Activated CD4-positive, alpha-beta memory T cell treated with anti-CD3 and anti-CD28 coated beads, Interleukin-2, amount 10 ng/mL, durations not matched to agents 7 days and 5 days (primary cell): ENCODE measurements at regions not wholly inside any gene's neighbourhood (a gene's known extent, or its start where the extent isn't known, plus 50 kb on each side); places are given as distances from the start of the nearest gene placed in this dataset.

Experiments used
- CTCF ChIA-PET: fragments of 350-600 bp; sonication (Branson Sonifier 250); formaldehyde crosslinking; loops from one replicate; lab custom pipeline; 2021; ENCODE audit warnings: antibody characterized with exemption, inconsistent platforms; lab: Charles Lee
- POLR2A ChIA-PET: fragments of 350-600 bp; sonication (Branson Sonifier 250); formaldehyde crosslinking; loops from one replicate; lab custom pipeline; 2021; ENCODE audit warnings: antibody characterized with exemption; lab: Charles Lee
- DNase-seq: peaks from one replicate; pipeline ENCODE4 v3.0.0-alpha.2; 2020
- H3K27ac Mint-ChIP-seq: one replicate; pipeline ENCODE4 v1.8.0; 2021; ENCODE audit warnings: mild to moderate bottlenecking, mixed read lengths
- H3K27me3 Mint-ChIP-seq: one replicate; pipeline ENCODE4 v1.8.0; 2021; ENCODE audit warnings: mixed read lengths
- H3K36me3 Mint-ChIP-seq: one replicate; pipeline ENCODE4 v1.8.0; 2021; ENCODE audit warnings: low read depth, mixed read lengths
- H3K4me1 Mint-ChIP-seq: one replicate; pipeline ENCODE4 v1.8.0; 2021; ENCODE audit warnings: mixed read lengths
- H3K4me3 Mint-ChIP-seq: one replicate; pipeline ENCODE4 v1.8.0; 2021; ENCODE audit warnings: mild to moderate bottlenecking, mixed read lengths
- H3K9me3 Mint-ChIP-seq: one replicate; pipeline ENCODE4 v1.8.0; 2021; ENCODE audit warnings: mixed read lengths

DNA sequence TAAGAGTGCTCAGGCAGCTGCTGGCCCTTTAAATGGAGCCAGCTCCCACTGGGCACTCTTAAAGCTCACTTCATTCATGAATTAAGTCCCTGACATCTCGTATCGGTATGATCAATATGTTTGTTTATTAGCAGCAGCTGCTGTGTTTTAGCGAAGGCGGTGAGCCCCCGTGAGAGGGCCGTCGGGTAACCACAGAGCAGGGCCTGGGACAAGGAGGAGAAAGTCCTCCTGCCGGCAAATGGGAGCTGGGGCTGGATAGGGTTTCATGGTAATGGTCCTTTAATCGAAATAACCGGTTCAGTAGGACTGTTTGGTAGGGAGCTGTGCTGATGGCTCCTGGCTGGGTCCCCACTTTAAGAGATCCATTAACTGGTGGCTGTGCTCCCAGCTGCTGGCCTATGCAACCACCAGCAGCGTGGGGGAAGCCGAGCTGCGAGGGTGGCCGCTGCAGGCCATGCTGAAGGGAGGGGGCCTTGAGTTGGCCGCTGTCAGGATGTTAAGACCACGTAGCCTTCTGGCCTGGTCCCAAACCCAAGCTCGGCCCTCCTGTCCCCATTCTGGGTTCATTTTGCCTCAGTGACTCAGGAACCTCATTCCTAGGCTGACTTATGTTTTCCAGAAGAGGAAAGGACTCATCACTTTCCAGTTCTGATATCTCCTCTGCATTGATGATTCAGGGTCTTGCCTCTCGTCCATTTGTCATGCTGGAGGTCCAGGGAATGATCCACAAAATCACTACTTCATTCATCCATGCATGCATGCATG is 67.6 kb upstream of the NTRK3 start:
- ChIA-PET POLR2A (interaction anchor here (0.5 kb wide), 1 partner anchor 20 kb away, joined by 3 read pairs; no protein-coding TSS in a partner anchor), CTCF (interaction anchor here (1.0 kb wide), 1 partner anchor 9 kb away, joined by 3 read pairs; no protein-coding TSS in a partner anchor)
- no peaks in the 10 kb centered on the region for H3K9me3 Mint-ChIP-seq
- H3K27ac Mint-ChIP-seq: no peak overlapping the region
- no peaks in the 10 kb centered on the region for H3K4me1 Mint-ChIP-seq
- H3K36me3 Mint-ChIP-seq: no peaks in the 10 kb centered on the region
- no peak overlapping the region for H3K4me3 Mint-ChIP-seq
- no peak for DNase-seq
- peaks cover 2% of the 10 kb centered on the region for H3K27me3 Mint-ChIP-seq

DNA sequence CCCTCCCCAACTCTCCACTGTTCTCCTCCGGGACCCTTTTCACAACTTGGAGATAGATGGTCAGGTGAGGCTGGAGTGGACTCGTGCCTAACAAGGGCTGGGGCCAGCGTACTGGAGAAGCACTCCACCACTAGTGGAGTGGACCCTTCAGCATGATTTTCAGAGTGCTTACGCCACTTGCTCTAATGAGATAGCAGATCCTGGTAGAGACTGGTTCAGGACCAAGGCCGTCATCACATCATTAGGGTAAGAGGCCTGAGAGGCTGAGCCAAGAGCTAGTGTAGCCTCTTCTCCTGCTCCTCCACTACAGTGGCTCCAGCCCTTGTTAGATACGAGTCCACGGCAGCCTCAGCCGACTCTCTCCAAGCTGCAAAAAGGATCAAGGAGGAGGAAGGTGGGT is 66.9 kb upstream of the NTRK3 start:
- no peaks in the 10 kb centered on the region for H3K36me3 Mint-ChIP-seq

DNA sequence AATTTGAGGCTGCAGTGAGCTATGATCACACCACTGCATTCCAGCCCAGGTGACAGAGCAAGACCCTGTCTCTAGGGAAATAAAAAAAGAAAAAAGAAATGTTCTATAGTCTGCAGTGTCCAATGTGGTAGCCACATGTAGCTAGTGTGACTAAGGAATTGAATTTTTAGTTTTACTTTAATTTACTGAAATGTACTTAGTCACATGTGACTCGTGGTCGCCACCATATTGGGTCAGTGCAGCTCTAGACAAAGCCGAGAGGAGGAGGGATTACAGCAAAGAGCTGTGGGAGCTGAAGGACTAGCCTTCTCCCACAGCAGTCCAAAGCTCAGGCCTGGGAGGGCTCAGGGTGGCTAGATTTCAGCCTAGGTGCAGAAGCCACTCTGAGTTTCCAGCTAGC is 65.9 kb upstream of the NTRK3 start:
- H3K36me3 Mint-ChIP-seq: no peaks in the 10 kb centered on the region
- CTCF ChIA-PET: no interaction called here
- no peak overlapping the region for H3K4me3 Mint-ChIP-seq
- POLR2A ChIA-PET: no interaction called here
- H3K27ac Mint-ChIP-seq: no peak overlapping the region
- H3K4me1 Mint-ChIP-seq: no peaks in the 10 kb centered on the region
- H3K9me3 Mint-ChIP-seq: no peaks in the 10 kb centered on the region
- peaks cover 3% of the 10 kb centered on the region for H3K27me3 Mint-ChIP-seq
- DNase-seq: no peak

More for the DNA sequence above, 66.9 kb upstream of the NTRK3 start:
- POLR2A ChIA-PET: no interaction called here
- Mint-ChIP-seq H3K4me3 (no peak overlapping the region), H3K9me3 (no peaks in the 10 kb centered on the region), H3K27me3 (peaks cover 2% of the 10 kb centered on the region), H3K27ac (no peak overlapping the region), H3K4me1 (no peaks in the 10 kb centered on the region)
- no peak for DNase-seq
- CTCF ChIA-PET: interaction anchor here (1.0 kb wide), 1 partner anchor 8 kb away, joined by 3 read pairs; no protein-coding TSS in a partner anchor

DNA sequence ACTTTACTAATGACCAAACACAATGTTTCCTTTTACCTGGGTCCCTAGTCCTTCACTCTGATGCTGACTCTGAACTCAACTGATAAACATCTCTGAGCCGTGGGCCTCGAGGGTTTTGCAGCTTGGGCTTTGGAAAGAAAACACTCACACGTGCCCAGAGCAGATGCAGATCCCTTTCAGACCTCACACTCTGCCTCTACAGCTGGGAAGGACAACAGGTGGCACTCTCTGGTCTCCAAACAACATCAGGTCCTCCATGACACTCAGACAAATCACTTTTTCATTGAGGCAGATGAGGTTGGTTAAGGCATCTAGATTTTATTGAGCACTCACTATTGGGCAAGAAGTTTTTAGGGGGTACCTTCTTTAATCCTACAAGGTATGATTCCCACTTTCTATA is 64.7 kb upstream of the NTRK3 start:
- H3K9me3 Mint-ChIP-seq: no peaks in the 10 kb centered on the region
- peaks cover 8% of the 10 kb centered on the region for H3K27me3 Mint-ChIP-seq
- DNase-seq: no peak
- no peaks in the 10 kb centered on the region for H3K4me1 Mint-ChIP-seq
- H3K36me3 Mint-ChIP-seq: no peaks in the 10 kb centered on the region
- ChIA-PET CTCF (no interaction called here), POLR2A (no interaction called here)
- no peak overlapping the region for H3K4me3 Mint-ChIP-seq
- no peak overlapping the region for H3K27ac Mint-ChIP-seq

DNA sequence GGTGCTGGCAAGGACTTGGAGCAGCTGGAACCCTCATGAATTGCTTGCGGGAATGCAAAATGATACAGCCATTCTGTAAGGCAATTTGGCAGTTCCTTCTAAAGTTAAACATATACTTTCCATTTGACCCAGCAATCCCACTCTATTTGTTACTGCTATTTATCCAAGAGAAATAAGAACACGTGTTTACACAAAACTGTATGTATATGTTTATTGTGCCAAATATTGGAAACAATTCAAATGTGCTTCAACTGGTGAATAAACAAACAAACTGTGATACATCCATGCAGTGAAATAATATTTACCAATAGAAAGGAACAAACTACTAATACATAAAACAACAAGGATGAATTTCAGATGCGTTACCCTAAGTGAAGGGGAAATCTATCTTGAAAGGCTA is 60.0 kb upstream of the NTRK3 start:
- no peak for DNase-seq
- ChIA-PET CTCF (no interaction called here), POLR2A (no interaction called here)
- peaks cover 15% of the 10 kb centered on the region for H3K27me3 Mint-ChIP-seq
- no peaks in the 10 kb centered on the region for H3K9me3 Mint-ChIP-seq
- no peaks in the 10 kb centered on the region for H3K36me3 Mint-ChIP-seq
- H3K4me3 Mint-ChIP-seq: no peak overlapping the region
- H3K4me1 Mint-ChIP-seq: no peaks in the 10 kb centered on the region
- H3K27ac Mint-ChIP-seq: no peak overlapping the region

DNA sequence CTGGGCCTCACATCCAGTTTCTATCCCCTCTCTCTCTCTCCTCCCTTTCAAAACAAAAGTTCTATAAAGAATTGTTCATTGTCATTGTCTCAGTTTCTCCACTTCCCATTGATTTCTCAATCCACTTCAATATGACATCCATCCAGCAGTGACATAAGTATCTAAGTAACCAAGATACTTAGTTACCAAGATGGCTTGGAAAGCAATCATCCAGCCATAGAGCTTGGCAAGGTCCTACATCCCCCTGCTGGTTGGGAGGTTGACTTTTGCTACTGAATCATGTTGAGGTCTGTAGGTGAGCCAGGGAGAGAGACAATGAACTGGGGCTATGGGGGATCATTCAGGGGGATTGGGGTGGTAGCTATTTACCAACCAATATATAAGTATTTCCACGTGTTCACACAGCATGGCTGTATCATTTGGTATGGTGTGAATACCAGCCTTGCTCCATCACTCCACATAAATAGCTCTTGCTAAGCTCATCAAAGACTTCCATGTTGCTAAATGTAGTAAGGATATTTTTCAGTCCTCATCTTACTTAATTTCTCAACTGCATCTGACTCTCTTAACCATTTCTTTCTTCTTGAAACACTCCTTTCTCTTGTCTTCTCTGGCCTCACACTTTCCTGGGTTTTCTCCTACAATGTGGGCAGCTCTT is 58.8 kb upstream of the NTRK3 start:
- ChIA-PET CTCF (interaction anchor here (1.1 kb wide), 1 partner anchor 8 kb away, joined by 3 read pairs; no protein-coding TSS in a partner anchor), POLR2A (interaction anchor here (0.9 kb wide), 1 partner anchor 17 kb away, joined by 3 read pairs; no protein-coding TSS in a partner anchor)
- Mint-ChIP-seq H3K4me1 (no peaks in the 10 kb centered on the region), H3K27ac (no peak overlapping the region), H3K4me3 (no peak overlapping the region), H3K36me3 (no peaks in the 10 kb centered on the region), H3K27me3 (peaks cover 14% of the 10 kb centered on the region), H3K9me3 (no peaks in the 10 kb centered on the region)
- DNase-seq: no peak

DNA sequence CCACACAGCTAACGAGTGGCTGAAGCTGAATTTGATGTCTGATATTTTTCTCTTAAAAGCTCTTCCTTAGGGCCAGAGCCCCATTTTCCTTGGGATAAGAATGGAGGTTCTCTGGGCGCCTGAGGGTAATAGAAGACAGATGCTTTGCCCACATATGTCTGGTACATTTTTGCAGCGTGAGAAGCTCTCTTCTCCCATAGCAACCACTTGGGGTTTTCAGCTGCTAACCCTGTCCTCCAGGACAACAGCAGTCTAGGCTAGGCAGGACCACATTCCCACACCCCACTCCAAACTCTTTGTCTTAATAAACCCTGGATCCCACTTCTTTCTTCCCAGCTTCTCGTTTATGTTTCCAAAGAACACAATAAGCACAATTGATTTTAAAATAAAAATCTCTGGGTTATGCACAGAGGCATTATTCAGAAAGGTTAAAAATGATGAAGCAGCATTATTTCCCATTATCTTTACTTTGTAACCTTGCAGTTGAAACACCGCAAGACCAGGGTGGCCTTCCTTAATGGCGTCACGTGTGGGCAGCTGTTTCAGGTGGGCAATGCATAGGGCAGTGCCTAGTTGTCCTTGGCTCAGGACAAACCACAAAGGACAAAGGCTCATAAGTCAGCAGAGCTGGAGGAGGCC is 56.5 kb upstream of the NTRK3 start:
- DNase-seq: no peak
- Mint-ChIP-seq H3K4me1 (no peaks in the 10 kb centered on the region), H3K4me3 (no peak overlapping the region), H3K27ac (no peak overlapping the region), H3K36me3 (no peaks in the 10 kb centered on the region), H3K27me3 (peaks cover 16% of the 10 kb centered on the region), H3K9me3 (no peaks in the 10 kb centered on the region)
- ChIA-PET CTCF (no interaction called here), POLR2A (no interaction called here)

DNA sequence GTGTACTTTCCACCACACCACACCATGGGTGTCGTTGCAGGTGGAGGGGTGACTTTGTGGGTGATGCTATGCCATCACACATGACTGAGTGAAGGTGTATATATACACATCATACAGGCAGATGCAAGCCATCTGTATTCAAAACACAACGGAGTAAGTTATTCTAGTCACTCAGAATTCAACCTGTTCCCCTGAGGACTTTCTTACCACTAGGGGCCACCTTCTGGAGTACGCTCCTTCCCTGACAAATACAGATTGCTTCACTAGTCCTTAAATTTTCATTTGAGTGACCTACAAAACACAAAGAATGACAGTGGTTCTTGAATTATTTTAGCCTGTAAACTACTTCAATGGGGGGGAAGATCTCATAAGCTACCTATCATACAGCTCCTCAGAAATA is 52.8 kb upstream of the NTRK3 start:
- Mint-ChIP-seq H3K27me3 (peaks cover 7% of the 10 kb centered on the region), H3K27ac (no peak overlapping the region), H3K9me3 (no peaks in the 10 kb centered on the region), H3K36me3 (no peaks in the 10 kb centered on the region), H3K4me1 (no peaks in the 10 kb centered on the region), H3K4me3 (no peak overlapping the region)
- DNase-seq: no peak
- CTCF ChIA-PET: no interaction called here
- POLR2A ChIA-PET: no interaction called here

DNA sequence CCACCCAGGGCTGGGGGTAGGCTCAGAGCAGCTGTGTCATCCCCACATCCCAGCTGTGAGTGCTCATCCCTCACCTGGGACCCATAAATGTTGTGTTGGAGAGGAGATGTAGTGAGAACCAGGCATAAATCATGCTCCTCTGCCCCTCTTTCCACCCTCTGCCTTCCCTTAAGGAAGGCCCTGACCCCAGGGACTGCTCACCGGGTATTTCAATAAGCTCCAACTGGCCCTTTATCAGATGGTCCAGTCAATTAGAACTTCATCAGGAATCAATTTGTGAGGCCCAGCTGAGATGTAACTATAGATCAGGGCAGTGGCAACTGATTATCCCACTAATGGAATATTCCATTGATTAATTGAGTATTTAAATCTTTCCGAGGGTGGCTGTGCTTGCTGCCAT is 50.8 kb upstream of the NTRK3 start:
- no peak overlapping the region for H3K27ac Mint-ChIP-seq
- no peaks in the 10 kb centered on the region for H3K36me3 Mint-ChIP-seq
- H3K4me3 Mint-ChIP-seq: no peak overlapping the region
- ChIA-PET CTCF (no interaction called here), POLR2A (no interaction called here)
- H3K27me3 Mint-ChIP-seq: peaks cover 2% of the 10 kb centered on the region
- no peaks in the 10 kb centered on the region for H3K4me1 Mint-ChIP-seq
- no peak for DNase-seq
- no peaks in the 10 kb centered on the region for H3K9me3 Mint-ChIP-seq
